Activated T-cell treated with anti-CD3 and anti-CD28 coated beads, Interleukin-2, amount 50 U/mL, for 72 hours (primary cell): ENCODE measurements at regions not wholly inside any gene's neighbourhood (a gene's known extent, or its start where the extent isn't known, plus 50 kb on each side); places are given as distances from the start of the nearest gene placed in this dataset.

ENCODE experiments used
- ATAC-seq, 2 donors: fragments of 150-1000 bp; cut with Tn5 transposase; replicated peaks in 1 of 2; 2 replicates each; pipeline ENCODE4 v1.10.0; 2021; ENCODE audit warnings: moderate library complexity in 2 of 2, mild to moderate bottlenecking in 1 of 2
- DNase-seq, 2 donors: peaks; one replicate each; pipeline ENCODE4 v3.0.0; 2021 to 2022; ENCODE audit warnings: mixed read lengths in 1 of 2
- H3K27ac Mint-ChIP-seq: one replicate; pipeline ENCODE4 v1.8.0; 2022; ENCODE audit warnings: mild to moderate bottlenecking, moderate library complexity, mixed read lengths
- H3K27me3 Mint-ChIP-seq: one replicate; pipeline ENCODE4 v1.8.0; 2022; ENCODE audit warnings: low read depth, mixed read lengths
- H3K36me3 Mint-ChIP-seq, 2 donors: one replicate each; pipeline ENCODE4 v1.8.0; 2022; ENCODE audit warnings: mixed read lengths in 2 of 2, mild to moderate bottlenecking in 1 of 2; ENCODE audit not compliant: insufficient read depth in 2 of 2
- H3K4me1 Mint-ChIP-seq: one replicate; pipeline ENCODE4 v1.8.0; 2022; ENCODE audit warnings: low read depth, mixed read lengths
- H3K4me3 Mint-ChIP-seq, 2 donors: one replicate each; pipeline ENCODE4 v1.8.0; 2022; ENCODE audit warnings: mild to moderate bottlenecking in 2 of 2, mixed read lengths in 2 of 2, moderate library complexity in 2 of 2
- H3K9me3 Mint-ChIP-seq, 2 donors: one replicate each; pipeline ENCODE4 v1.8.0; 2022; ENCODE audit warnings: mixed read lengths in 2 of 2

GRCh38 chr3:21357241-21357640, 393.8 kb downstream of the ZNF385D start:
- no peak overlapping the region for H3K27ac Mint-ChIP-seq
- no peak overlapping the region for H3K4me3 Mint-ChIP-seq
- no peak for ATAC-seq
- peaks cover under 1 to 11% of the 10 kb centered on the region in 2 donors for H3K9me3 Mint-ChIP-seq
- H3K27me3 Mint-ChIP-seq: no peaks in the 10 kb centered on the region
- no peak for DNase-seq
- H3K36me3 Mint-ChIP-seq: no peaks in the 10 kb centered on the region
- H3K4me1 Mint-ChIP-seq: no peaks in the 10 kb centered on the region

- no peak for DNase-seq
- no peak overlapping the region for H3K27ac Mint-ChIP-seq
- ATAC-seq: peak in 1 of 2 donors; percentile 23
- H3K9me3 Mint-ChIP-seq: peaks cover 2 to 14% of the 10 kb centered on the region in 2 donors
- no peaks in the 10 kb centered on the region for H3K4me1 Mint-ChIP-seq
- H3K4me3 Mint-ChIP-seq: no peak overlapping the region
- H3K27me3 Mint-ChIP-seq: no peaks in the 10 kb centered on the region
- H3K36me3 Mint-ChIP-seq: no peaks in the 10 kb centered on the region
Observed at GRCh38 chr3:21356402-21356801, 394.6 kb downstream of the ZNF385D start.

GRCh38 chr3:21345382-21345976, 405.5 kb downstream of the ZNF385D start:
- no peak overlapping the region for H3K27ac Mint-ChIP-seq
- H3K4me3 Mint-ChIP-seq: no peak overlapping the region
- ATAC-seq (no peak), DNase-seq (no peak)
- no peaks in the 10 kb centered on the region for H3K27me3 Mint-ChIP-seq
- peaks cover 2 to 16% of the 10 kb centered on the region in 2 donors for H3K9me3 Mint-ChIP-seq
- no peaks in the 10 kb centered on the region for H3K36me3 Mint-ChIP-seq
- H3K4me1 Mint-ChIP-seq: no peaks in the 10 kb centered on the region

- Mint-ChIP-seq H3K4me1 (no peaks in the 10 kb centered on the region), H3K36me3 (no peaks in the 10 kb centered on the region), H3K9me3 (peaks cover 6 to 9% of the 10 kb centered on the region in 2 donors), H3K27ac (no peak overlapping the region), H3K4me3 (no peak overlapping the region), H3K27me3 (no peaks in the 10 kb centered on the region)
- DNase-seq (no peak), ATAC-seq (no peak)
Observed at GRCh38 chr3:21331857-21332256, 419.2 kb downstream of the ZNF385D start.

- Mint-ChIP-seq H3K27me3 (no peaks in the 10 kb centered on the region), H3K36me3 (no peaks in the 10 kb centered on the region), H3K27ac (no peak overlapping the region), H3K9me3 (peaks cover 2 to 9% of the 10 kb centered on the region in 2 donors), H3K4me1 (no peaks in the 10 kb centered on the region), H3K4me3 (no peak overlapping the region)
- DNase-seq: no peak
- no peak for ATAC-seq
Observed at GRCh38 chr3:21331321-21331720, 419.7 kb downstream of the ZNF385D start.

GRCh38 chr3:21330293-21330692, 420.7 kb downstream of the ZNF385D start:
- Mint-ChIP-seq H3K36me3 (no peaks in the 10 kb centered on the region), H3K27ac (no peak overlapping the region), H3K4me3 (no peak overlapping the region), H3K9me3 (peaks cover 0 to 5% of the 10 kb centered on the region in 2 donors), H3K4me1 (no peaks in the 10 kb centered on the region), H3K27me3 (no peaks in the 10 kb centered on the region)
- DNase-seq (no peak), ATAC-seq (peak; percentile 64 to 65)

- ATAC-seq (no peak), DNase-seq (no peak)
- Mint-ChIP-seq H3K4me3 (no peak overlapping the region), H3K27me3 (no peaks in the 10 kb centered on the region), H3K4me1 (no peaks in the 10 kb centered on the region), H3K27ac (no peak overlapping the region), H3K36me3 (no peaks in the 10 kb centered on the region), H3K9me3 (peaks cover 0 to 5% of the 10 kb centered on the region in 2 donors)
Observed at GRCh38 chr3:21328711-21329390, 422.2 kb downstream of the ZNF385D start.

GRCh38 chr3:21326704-21327475, 424.1 kb downstream of the ZNF385D start:
- Mint-ChIP-seq H3K27ac (no peak overlapping the region), H3K9me3 (peaks cover 0 to 5% of the 10 kb centered on the region in 2 donors), H3K36me3 (no peaks in the 10 kb centered on the region), H3K27me3 (no peaks in the 10 kb centered on the region), H3K4me3 (no peak overlapping the region), H3K4me1 (no peaks in the 10 kb centered on the region)
- ATAC-seq: no peak
- DNase-seq: no peak

GRCh38 chr3:21314688-21315087, 436.3 kb downstream of the ZNF385D start:
- no peak for DNase-seq
- no peak overlapping the region for H3K27ac Mint-ChIP-seq

GRCh38 chr3:21310891-21311290, 440.1 kb downstream of the ZNF385D start:
- Mint-ChIP-seq H3K9me3 (peaks cover 2 to 5% of the 10 kb centered on the region in 2 donors), H3K4me3 (no peak overlapping the region), H3K27ac (no peak overlapping the region), H3K27me3 (no peaks in the 10 kb centered on the region), H3K4me1 (no peaks in the 10 kb centered on the region), H3K36me3 (no peaks in the 10 kb centered on the region)
- DNase-seq (no peak), ATAC-seq (no peak)

More at GRCh38 chr3:21314688-21315087, 436.3 kb downstream of the ZNF385D start:
- no peaks in the 10 kb centered on the region for H3K27me3 Mint-ChIP-seq
- no peaks in the 10 kb centered on the region for H3K36me3 Mint-ChIP-seq
- H3K9me3 Mint-ChIP-seq: peaks cover 2 to 6% of the 10 kb centered on the region in 2 donors
- H3K4me3 Mint-ChIP-seq: no peak overlapping the region
- no peak for ATAC-seq
- H3K4me1 Mint-ChIP-seq: no peaks in the 10 kb centered on the region

GRCh38 chr3:21310161-21310560, 440.8 kb downstream of the ZNF385D start:
- no peak overlapping the region for H3K4me3 Mint-ChIP-seq
- H3K27ac Mint-ChIP-seq: no peak overlapping the region
- H3K4me1 Mint-ChIP-seq: no peaks in the 10 kb centered on the region
- no peak for DNase-seq
- peaks cover 3 to 8% of the 10 kb centered on the region in 2 donors for H3K9me3 Mint-ChIP-seq
- no peaks in the 10 kb centered on the region for H3K27me3 Mint-ChIP-seq
- no peak for ATAC-seq
- no peaks in the 10 kb centered on the region for H3K36me3 Mint-ChIP-seq

- Mint-ChIP-seq H3K27ac (no peak overlapping the region), H3K27me3 (no peaks in the 10 kb centered on the region), H3K4me1 (no peaks in the 10 kb centered on the region), H3K9me3 (peaks cover 4 to 8% of the 10 kb centered on the region in 2 donors), H3K4me3 (no peak overlapping the region), H3K36me3 (peaks cover 2 to 5% of the 10 kb centered on the region in 2 donors)
- ATAC-seq: no peak
- DNase-seq: no peak
Observed at GRCh38 chr3:21297304-21297703, 453.7 kb downstream of the ZNF385D start.

- H3K4me1 Mint-ChIP-seq: no peaks in the 10 kb centered on the region
- H3K36me3 Mint-ChIP-seq: peaks cover 0 to 5% of the 10 kb centered on the region in 2 donors
- H3K27ac Mint-ChIP-seq: no peak overlapping the region
- no peak for DNase-seq
- ATAC-seq: no peak
- H3K4me3 Mint-ChIP-seq: no peak overlapping the region
- no peaks in the 10 kb centered on the region for H3K27me3 Mint-ChIP-seq
- peaks cover 6 to 9% of the 10 kb centered on the region in 2 donors for H3K9me3 Mint-ChIP-seq
Observed at GRCh38 chr3:21294768-21295167, 456.2 kb downstream of the ZNF385D start.
